HepG2 (cell line): ENCODE measurements at regions not wholly inside any gene's neighbourhood (a gene's known extent, or its start where the extent isn't known, plus 50 kb on each side); places are given as distances from the start of the nearest gene placed in this dataset.

Experiments used
- CTCF ChIP-seq: sonication (generic); formaldehyde crosslinking; IDR thresholded peaks from 2 replicates; pipeline ENCODE4 v1.5.0; 2020; ENCODE audit warnings: mild to moderate bottlenecking, missing genetic modification reagents, moderate library complexity
- SIN3A ChIP-seq: IDR thresholded peaks from 2 replicates; pipeline ENCODE4 v1.6.1; 2011; ENCODE audit warnings: low read depth, mild to moderate bottlenecking, control low read depth, low read length, borderline replicate concordance
- ZKSCAN5 ChIP-seq: sonication (generic); formaldehyde crosslinking; IDR thresholded peaks from 2 replicates; pipeline ENCODE4 v1.5.1; 2020; ENCODE audit warnings: mild to moderate bottlenecking, missing genetic modification reagents

- TF ChIP-seq CTCF (CRISPR knock-in tag) (no peak), SIN3A (no peak), ZKSCAN5 (CRISPR knock-in tag) (no peak)
These were observed 337.9 kb downstream of the CETN3 start for GRCh38 chr5:90071656-90072055.
